Activated CD8-positive, alpha-beta T cell treated with anti-CD3 and anti-CD28 coated beads for 36 hours (primary cell): ENCODE measurements at regions not wholly inside any gene's neighbourhood (a gene's known extent, or its start where the extent isn't known, plus 50 kb on each side); places are given as distances from the start of the nearest gene placed in this dataset.

Experiments
- ATAC-seq: fragments of 200-7000 bp; cut with Tn5 transposase; one replicate; pipeline ENCODE4 v1.10.0; 2021; ENCODE audit warnings: mild to moderate bottlenecking, moderate library complexity
- CTCF ChIA-PET: fragments of 350-600 bp; sonication (Branson Sonifier 250); formaldehyde crosslinking; loops from one replicate; lab custom pipeline; 2021; ENCODE audit warnings: antibody characterized with exemption; lab: Charles Lee
- POLR2A ChIA-PET: fragments of 350-600 bp; sonication (Branson Sonifier 250); formaldehyde crosslinking; loops from one replicate; lab custom pipeline; 2021; ENCODE audit warnings: antibody characterized with exemption; lab: Charles Lee
- DNase-seq: peaks from one replicate; pipeline ENCODE4 v3.0.0-alpha.2; 2020
- H3K27ac Mint-ChIP-seq: one replicate; pipeline ENCODE4 v1.8.0; 2021; ENCODE audit warnings: mild to moderate bottlenecking, mixed read lengths
- H3K27me3 Mint-ChIP-seq: one replicate; pipeline ENCODE4 v1.8.0; 2021; ENCODE audit warnings: mixed read lengths
- H3K36me3 Mint-ChIP-seq: one replicate; pipeline ENCODE4 v1.8.0; 2021; ENCODE audit warnings: low read depth, mixed read lengths
- H3K4me1 Mint-ChIP-seq: one replicate; pipeline ENCODE4 v1.8.0; 2021; ENCODE audit warnings: low read depth, mixed read lengths
- H3K4me3 Mint-ChIP-seq: one replicate; pipeline ENCODE4 v1.8.0; 2021; ENCODE audit warnings: mild to moderate bottlenecking, moderate library complexity, mixed read lengths
- H3K9me3 Mint-ChIP-seq: one replicate; pipeline ENCODE4 v1.8.0; 2021; ENCODE audit warnings: mixed read lengths
- CTCF ChIP-seq: fragments of 200-600 bp; IDR thresholded peaks from one replicate; pipeline ENCODE4 v1.8.0; 2022; ENCODE audit warnings: antibody characterized with exemption, mild to moderate bottlenecking
- intact Hi-C: fragments of 100-400 bp; cut with micrococcal nuclease; formaldehyde crosslinking; loops from one replicate; pipeline ENCODE4 v1.10.0; 2022

- CTCF ChIA-PET: no interaction called here
- no peak for TF ChIP-seq CTCF
- peaks cover 2% of the 10 kb centered on the region for H3K27me3 Mint-ChIP-seq
- H3K9me3 Mint-ChIP-seq: no peaks in the 10 kb centered on the region
- no peak overlapping the region for H3K27ac Mint-ChIP-seq
- no peak for ATAC-seq
- H3K36me3 Mint-ChIP-seq: no peaks in the 10 kb centered on the region
- no peaks in the 10 kb centered on the region for H3K4me1 Mint-ChIP-seq
- no peak overlapping the region for H3K4me3 Mint-ChIP-seq
- intact Hi-C loops: no loop called here
- DNase-seq: no peak
- POLR2A ChIA-PET: no interaction called here
Measured at GRCh38 chr1:221849897-221850296, 108.0 kb upstream of the DUSP10 start.

GRCh38 chr1:221849110-221849509, 107.2 kb upstream of the DUSP10 start:
- Mint-ChIP-seq H3K4me1 (no peaks in the 10 kb centered on the region), H3K27ac (no peak overlapping the region), H3K9me3 (no peaks in the 10 kb centered on the region), H3K27me3 (no peaks in the 10 kb centered on the region), H3K4me3 (no peak overlapping the region), H3K36me3 (no peaks in the 10 kb centered on the region)
- TF ChIP-seq CTCF: no peak
- ChIA-PET POLR2A (no interaction called here), CTCF (no interaction called here)
- ATAC-seq (no peak), DNase-seq (no peak)
- intact Hi-C loops: no loop called here

- no peaks in the 10 kb centered on the region for H3K36me3 Mint-ChIP-seq
Measured at GRCh38 chr1:221847676-221848075, 105.8 kb upstream of the DUSP10 start.

GRCh38 chr1:221845650-221846371, 103.9 kb upstream of the DUSP10 start:
- POLR2A ChIA-PET: interaction anchor here (0.9 kb wide), 1 partner anchor 148 kb away, joined by 3 read pairs; no protein-coding TSS in a partner anchor

More at GRCh38 chr1:221847676-221848075, 105.8 kb upstream of the DUSP10 start:
- intact Hi-C loops: no loop called here
- Mint-ChIP-seq H3K4me3 (no peak overlapping the region), H3K4me1 (no peaks in the 10 kb centered on the region), H3K27ac (no peak overlapping the region), H3K9me3 (no peaks in the 10 kb centered on the region), H3K27me3 (no peaks in the 10 kb centered on the region)
- no peak for TF ChIP-seq CTCF
- CTCF ChIA-PET: no interaction called here
- DNase-seq (no peak), ATAC-seq (no peak)
- POLR2A ChIA-PET: no interaction called here

More at GRCh38 chr1:221845650-221846371, 103.9 kb upstream of the DUSP10 start:
- H3K27me3 Mint-ChIP-seq: peaks cover 3% of the 10 kb centered on the region
- ATAC-seq: no peak
- H3K4me1 Mint-ChIP-seq: peaks cover 4% of the 10 kb centered on the region
- no peaks in the 10 kb centered on the region for H3K9me3 Mint-ChIP-seq
- no peak for DNase-seq
- H3K36me3 Mint-ChIP-seq: no peaks in the 10 kb centered on the region
- intact Hi-C loops: no loop called here
- TF ChIP-seq CTCF: no peak
- H3K4me3 Mint-ChIP-seq: no peak overlapping the region
- no peak overlapping the region for H3K27ac Mint-ChIP-seq
- CTCF ChIA-PET: interaction anchor here (1.3 kb wide), 2 partner anchors 13 to 104 kb away, joined by 4 to 7 read pairs; partner anchors contain the start of gene DUSP10
